K562 (cell line): ENCODE measurements at regions not wholly inside any gene's neighbourhood (a gene's known extent, or its start where the extent isn't known, plus 50 kb on each side); places are given as distances from the start of the nearest gene placed in this dataset.

Experiments used
- IRF2 ChIP-seq: sonication (generic); formaldehyde crosslinking; IDR thresholded peaks from 2 replicates; pipeline ENCODE4 v1.8.1; 2022; ENCODE audit warnings: mild to moderate bottlenecking, missing genetic modification reagents
- MAZ ChIP-seq, 2 experiments: fragments of 450-650 bp in 1 of 2; sonication (generic) in 1 of 2; formaldehyde crosslinking; IDR thresholded peaks in 1 of 2; conservative IDR thresholded peaks in 1 of 2; 2 replicates each; pipeline versions ENCODE4 v1.4.0 to v1.5.0; 2020; ENCODE audit warnings: mild to moderate bottlenecking in 1 of 2, missing genetic modification reagents in 1 of 2
- POLR2A ChIP-seq: fragments of 450-650 bp; conservative IDR thresholded peaks from 2 replicates; pipeline ENCODE4 v1.6.1; 2016
- PPARD ChIP-seq: fragments of 250-450 bp; sonication (Bioruptor Pico); IDR thresholded peaks from 2 replicates; pipeline ENCODE4 v1.8.0; 2022; ENCODE audit warnings: inconsistent platforms, mild to moderate bottlenecking, moderate library complexity
- TF ChIP-seq, protein P1 (sequence below): fragments of 250-450 bp; sonication (Bioruptor Pico); IDR thresholded peaks from 2 replicates; pipeline ENCODE4 v1.4.0; 2020; ENCODE audit warnings: mild to moderate bottlenecking

DNA sequence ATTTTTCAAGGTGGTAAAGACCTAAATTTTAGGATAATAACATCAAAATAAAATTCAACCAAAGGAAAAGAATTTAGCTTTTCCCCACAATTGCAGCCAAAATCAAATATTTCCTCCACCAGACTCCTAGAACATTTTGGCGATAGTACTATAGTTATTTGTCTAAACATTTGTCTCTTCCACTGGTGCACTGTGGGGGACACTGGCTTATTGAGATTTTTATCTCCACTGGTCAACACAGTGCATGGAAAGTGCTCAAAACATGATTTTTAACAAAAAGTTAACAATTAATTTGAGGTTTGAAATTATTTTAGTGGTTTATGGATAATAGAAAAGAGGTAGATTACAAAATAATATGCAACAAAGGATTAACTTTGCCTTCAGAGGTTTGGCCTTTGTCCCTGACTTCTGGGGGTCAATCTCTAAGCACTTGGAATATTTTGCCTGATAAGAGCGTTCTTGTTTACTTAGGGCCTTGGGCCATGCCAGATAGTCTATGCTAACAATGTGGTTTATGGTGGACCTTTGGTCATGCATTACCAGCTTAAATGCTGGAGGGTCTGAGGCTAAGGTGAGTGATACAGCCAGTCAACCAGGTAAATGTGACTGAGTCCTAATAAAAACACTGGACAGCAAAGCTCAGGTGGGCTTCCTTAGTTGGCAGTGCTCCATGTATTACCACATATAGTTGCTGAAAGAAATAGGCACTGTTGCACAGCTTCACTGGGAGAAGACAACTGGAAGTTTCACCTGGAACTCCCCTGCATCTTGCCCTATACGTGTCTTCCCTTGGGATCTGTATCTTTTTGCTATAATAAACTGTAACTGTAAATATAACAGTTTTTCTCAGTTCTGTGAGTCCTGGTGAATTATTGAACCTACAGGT lies 67.2 kb upstream of the SATB2 start:
- TF ChIP-seq POLR2A = no peak
- TF ChIP-seq PPARD (CRISPR knock-in tag) = no peak
- TF ChIP-seq, protein P1, sequence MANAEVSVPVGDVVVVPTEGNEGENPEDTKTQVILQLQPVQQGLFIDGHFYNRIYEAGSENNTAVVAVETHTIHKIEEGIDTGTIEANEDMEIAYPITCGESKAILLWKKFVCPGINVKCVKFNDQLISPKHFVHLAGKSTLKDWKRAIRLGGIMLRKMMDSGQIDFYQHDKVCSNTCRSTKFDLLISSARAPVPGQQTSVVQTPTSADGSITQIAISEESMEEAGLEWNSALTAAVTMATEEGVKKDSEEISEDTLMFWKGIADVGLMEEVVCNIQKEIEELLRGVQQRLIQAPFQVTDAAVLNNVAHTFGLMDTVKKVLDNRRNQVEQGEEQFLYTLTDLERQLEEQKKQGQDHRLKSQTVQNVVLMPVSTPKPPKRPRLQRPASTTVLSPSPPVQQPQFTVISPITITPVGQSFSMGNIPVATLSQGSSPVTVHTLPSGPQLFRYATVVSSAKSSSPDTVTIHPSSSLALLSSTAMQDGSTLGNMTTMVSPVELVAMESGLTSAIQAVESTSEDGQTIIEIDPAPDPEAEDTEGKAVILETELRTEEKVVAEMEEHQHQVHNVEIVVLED (CRISPR knock-in tag) = no peak
- no peak for TF ChIP-seq IRF2 (CRISPR knock-in tag)
- no peak for TF ChIP-seq MAZ (CRISPR knock-in tag; conservative IDR thresholded peaks at IDR 0.05 in 1 of 2, IDR thresholded peaks at IDR 0.05 in 1 of 2)
